ENCODE measurements at regions not wholly inside any gene's neighbourhood (a gene's known extent, or its start where the extent isn't known, plus 50 kb on each side); places are given as distances from the start of the nearest gene placed in this dataset.
"Not testable (repeated sequence)": the region's sequence is repeated elsewhere in the genome, so short reads cannot be mapped to it uniquely, and the experiment has no call there.

DNA sequence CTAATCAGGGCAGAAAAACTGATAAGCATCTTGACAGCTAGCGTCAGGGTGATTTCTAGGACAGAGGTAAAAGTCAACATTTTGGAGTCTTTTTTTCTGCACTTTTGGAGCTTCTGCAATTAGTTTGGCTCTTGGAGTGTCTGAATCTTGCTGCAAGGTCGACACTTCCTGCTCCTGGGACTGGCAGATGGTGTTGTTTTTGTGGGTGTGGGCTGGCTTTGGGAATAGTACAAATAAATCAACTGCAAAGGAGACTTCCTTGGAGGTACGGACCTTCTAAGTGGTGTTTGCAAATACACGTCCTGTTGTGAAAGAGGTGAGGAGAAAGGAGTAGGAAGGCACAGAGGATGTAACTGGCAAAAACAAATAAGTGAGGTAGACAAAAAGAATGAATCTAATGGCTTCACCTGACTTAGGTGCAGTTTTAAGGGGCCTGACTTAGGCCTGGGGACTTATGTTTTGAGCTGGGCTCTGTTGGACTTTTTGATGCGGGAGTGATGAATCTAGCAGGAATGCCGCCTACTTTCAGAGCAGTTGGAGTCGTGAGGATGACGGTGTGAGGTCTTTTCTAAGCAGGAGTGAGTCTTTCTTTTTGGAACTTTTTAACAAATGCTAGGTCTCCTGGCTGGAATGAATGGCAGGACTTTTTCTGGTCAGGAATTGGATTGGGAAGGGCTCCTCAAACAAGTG, 195.1 kb downstream of the OTOP1 start:
- TF ChIP-seq, protein P1, sequence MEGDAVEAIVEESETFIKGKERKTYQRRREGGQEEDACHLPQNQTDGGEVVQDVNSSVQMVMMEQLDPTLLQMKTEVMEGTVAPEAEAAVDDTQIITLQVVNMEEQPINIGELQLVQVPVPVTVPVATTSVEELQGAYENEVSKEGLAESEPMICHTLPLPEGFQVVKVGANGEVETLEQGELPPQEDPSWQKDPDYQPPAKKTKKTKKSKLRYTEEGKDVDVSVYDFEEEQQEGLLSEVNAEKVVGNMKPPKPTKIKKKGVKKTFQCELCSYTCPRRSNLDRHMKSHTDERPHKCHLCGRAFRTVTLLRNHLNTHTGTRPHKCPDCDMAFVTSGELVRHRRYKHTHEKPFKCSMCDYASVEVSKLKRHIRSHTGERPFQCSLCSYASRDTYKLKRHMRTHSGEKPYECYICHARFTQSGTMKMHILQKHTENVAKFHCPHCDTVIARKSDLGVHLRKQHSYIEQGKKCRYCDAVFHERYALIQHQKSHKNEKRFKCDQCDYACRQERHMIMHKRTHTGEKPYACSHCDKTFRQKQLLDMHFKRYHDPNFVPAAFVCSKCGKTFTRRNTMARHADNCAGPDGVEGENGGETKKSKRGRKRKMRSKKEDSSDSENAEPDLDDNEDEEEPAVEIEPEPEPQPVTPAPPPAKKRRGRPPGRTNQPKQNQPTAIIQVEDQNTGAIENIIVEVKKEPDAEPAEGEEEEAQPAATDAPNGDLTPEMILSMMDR (IDR thresholded peaks at IDR 0.05) = not testable (repeated sequence)
- not testable (repeated sequence) for TF ChIP-seq POLR2A (IDR thresholded peaks at IDR 0.05)

Measured in thyroid gland (tissue), 4 donors.